Kidney tubule cell (primary cell): ENCODE measurements at regions not wholly inside any gene's neighbourhood (a gene's known extent, or its start where the extent isn't known, plus 50 kb on each side); places are given as distances from the start of the nearest gene placed in this dataset.
"Not testable (repeated sequence)": the region's sequence is repeated elsewhere in the genome, so short reads cannot be mapped to it uniquely, and the experiment has no call there.

Source experiments
- DNase-seq: peaks from one replicate; pipeline ENCODE4 v3.0.0-alpha.2; 2018; ENCODE audit warnings: low spot score

GRCh38 chr6:140772576-140772975 is 1360.1 kb upstream of the GJE1 start:
- no peak for DNase-seq

- no peak for DNase-seq
Observed at GRCh38 chr6:140768133-140768532, 1364.6 kb upstream of the GJE1 start.

- DNase-seq, result no peak
Observed at GRCh38 chr6:140766999-140767398, 1365.7 kb upstream of the GJE1 start.

GRCh38 chr6:140758169-140758877 is 1374.4 kb upstream of the GJE1 start:
- no peak for DNase-seq

- DNase-seq, result no peak
Observed at GRCh38 chr6:140752234-140752633, 1377.8 kb upstream of the CITED2 start.

GRCh38 chr6:140747114-140747513 is 1372.7 kb upstream of the CITED2 start:
- DNase-seq, result no peak

- peak; percentile 64 for DNase-seq
Observed at GRCh38 chr6:140744659-140745320, 1370.3 kb upstream of the CITED2 start.

- DNase-seq, result no peak
Observed at GRCh38 chr6:140736231-140736630, 1361.8 kb upstream of the CITED2 start.

GRCh38 chr6:140732991-140733390 is 1358.5 kb upstream of the CITED2 start:
- DNase-seq, result no peak

GRCh38 chr6:140732155-140732554 is 1357.7 kb upstream of the CITED2 start:
- no peak for DNase-seq

GRCh38 chr6:140731741-140732140 is 1357.3 kb upstream of the CITED2 start:
- DNase-seq, result no peak

- DNase-seq, result no peak
Observed at GRCh38 chr6:140729521-140729920, 1355.1 kb upstream of the CITED2 start.

- peak; percentile 3 for DNase-seq
Observed at GRCh38 chr6:140718021-140718420, 1343.6 kb upstream of the CITED2 start.

GRCh38 chr6:140713495-140713894 is 1339.0 kb upstream of the CITED2 start:
- DNase-seq, result no peak

GRCh38 chr6:140711019-140711613 is 1336.7 kb upstream of the CITED2 start:
- no peak for DNase-seq

- DNase-seq, result no peak
Observed at GRCh38 chr6:140708441-140708840, 1334.0 kb upstream of the CITED2 start.

GRCh38 chr6:140704008-140704407 is 1329.6 kb upstream of the CITED2 start:
- DNase-seq, result not testable (repeated sequence)

GRCh38 chr6:140697585-140697984 is 1323.1 kb upstream of the CITED2 start:
- no peak for DNase-seq

- no peak for DNase-seq
Observed at GRCh38 chr6:140684776-140685550, 1310.5 kb upstream of the CITED2 start.

- no peak for DNase-seq
Observed at GRCh38 chr6:140677781-140678528, 1303.5 kb upstream of the CITED2 start.

- DNase-seq, result peak; percentile 64
Observed at GRCh38 chr6:140671926-140672325, 1297.5 kb upstream of the CITED2 start.

GRCh38 chr6:140670021-140670420 is 1295.6 kb upstream of the CITED2 start:
- no peak for DNase-seq
